Stromal cell of bone marrow (primary cell): ENCODE measurements at regions not wholly inside any gene's neighbourhood (a gene's known extent, or its start where the extent isn't known, plus 50 kb on each side); places are given as distances from the start of the nearest gene placed in this dataset.
"Not testable (repeated sequence)": the region's sequence is repeated elsewhere in the genome, so short reads cannot be mapped to it uniquely, and the experiment has no call there.

Experiments
- DNase-seq: peaks from one replicate; pipeline ENCODE4 v3.0.0-alpha.2; 2012; ENCODE audit warnings: low read depth

DNA sequence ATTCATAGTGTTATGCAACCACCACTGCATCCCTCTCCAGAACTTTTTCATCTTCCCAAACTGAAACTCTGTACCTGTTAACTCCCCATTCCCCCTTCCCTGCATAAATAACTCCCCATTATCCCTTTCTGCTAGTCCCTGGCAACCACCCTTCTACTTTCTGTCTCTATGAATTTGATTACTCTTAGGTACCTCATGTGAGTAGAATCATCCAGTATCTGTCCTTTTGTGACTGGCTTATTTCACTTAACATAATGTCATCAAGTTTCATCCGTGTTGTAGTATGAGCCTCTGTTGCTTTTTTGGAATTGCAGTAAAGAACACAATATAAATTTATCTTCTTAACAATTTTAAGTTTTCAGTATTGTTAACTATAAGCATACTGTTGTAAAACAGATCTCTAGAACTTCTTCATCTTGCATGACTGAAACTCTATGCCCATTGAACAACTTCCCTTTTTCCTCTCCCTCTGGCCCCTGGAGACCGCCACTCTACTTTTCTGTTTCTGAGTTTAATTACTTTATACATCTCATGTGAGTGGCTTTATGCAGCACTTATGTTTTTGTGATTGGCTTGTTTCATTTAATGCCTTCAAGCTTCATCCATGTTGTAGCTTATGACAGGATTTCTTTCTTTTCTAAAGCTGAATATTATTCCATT is 87.3 kb upstream of the ABCC4 start:
- no peak for DNase-seq

DNA sequence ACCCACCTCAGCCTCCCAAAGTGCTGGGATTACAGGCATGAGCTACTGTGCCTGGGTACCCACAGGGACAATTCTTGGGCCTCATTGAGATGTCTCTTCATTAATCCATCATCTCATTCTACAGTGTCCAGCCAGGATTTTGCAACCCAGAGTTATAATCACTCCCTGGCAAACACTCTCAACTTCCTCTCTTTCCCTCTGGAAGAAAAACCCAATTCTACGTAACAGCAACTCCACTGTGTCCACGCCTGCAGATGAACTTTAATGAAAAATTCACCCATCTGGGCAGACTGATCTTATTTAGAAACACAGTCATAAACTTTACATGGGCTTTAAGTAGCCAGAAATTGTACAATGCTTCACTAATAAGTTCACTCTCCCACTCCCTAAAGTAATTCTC is 90.1 kb upstream of the ABCC4 start:
- no peak for DNase-seq

DNA sequence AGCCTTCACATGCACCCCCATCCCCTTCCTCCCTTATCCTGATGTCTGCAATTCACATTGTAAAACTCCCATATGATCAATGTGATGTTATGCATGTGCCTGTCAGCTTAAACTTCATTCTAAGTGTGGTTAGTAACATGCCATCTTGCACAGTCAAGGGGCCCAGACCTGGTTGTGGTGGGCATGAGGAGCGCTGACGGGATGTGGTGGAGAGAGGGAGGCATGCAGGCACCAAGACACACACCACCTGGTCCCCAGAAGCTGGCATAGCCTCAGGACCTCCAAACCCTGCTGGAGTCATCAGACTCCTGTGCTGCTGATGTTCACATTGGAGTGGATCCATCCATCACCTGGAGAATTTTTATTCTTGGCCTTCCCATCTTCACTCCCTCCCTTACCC is 90.5 kb upstream of the ABCC4 start:
- DNase-seq, result no peak

DNA sequence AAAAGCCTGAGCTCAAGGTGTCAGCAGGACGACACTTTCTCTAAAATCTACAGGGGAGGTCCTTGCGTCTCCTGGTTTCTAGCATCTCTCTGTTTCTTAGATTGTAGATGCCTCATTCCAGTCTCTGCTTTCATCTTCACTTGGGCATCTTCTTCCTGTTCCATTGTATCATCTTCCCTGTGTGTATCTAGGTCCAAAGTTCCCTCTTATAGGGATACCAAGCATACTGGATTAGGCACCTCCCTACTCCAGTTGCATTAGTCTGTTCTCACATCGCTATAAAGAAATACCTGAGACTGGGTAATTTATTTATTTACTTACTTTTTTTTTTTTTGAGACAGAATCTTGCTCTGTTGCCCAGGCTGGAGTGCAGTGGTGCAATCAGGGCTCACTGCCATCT is 91.3 kb upstream of the ABCC4 start:
- no peak for DNase-seq

DNA sequence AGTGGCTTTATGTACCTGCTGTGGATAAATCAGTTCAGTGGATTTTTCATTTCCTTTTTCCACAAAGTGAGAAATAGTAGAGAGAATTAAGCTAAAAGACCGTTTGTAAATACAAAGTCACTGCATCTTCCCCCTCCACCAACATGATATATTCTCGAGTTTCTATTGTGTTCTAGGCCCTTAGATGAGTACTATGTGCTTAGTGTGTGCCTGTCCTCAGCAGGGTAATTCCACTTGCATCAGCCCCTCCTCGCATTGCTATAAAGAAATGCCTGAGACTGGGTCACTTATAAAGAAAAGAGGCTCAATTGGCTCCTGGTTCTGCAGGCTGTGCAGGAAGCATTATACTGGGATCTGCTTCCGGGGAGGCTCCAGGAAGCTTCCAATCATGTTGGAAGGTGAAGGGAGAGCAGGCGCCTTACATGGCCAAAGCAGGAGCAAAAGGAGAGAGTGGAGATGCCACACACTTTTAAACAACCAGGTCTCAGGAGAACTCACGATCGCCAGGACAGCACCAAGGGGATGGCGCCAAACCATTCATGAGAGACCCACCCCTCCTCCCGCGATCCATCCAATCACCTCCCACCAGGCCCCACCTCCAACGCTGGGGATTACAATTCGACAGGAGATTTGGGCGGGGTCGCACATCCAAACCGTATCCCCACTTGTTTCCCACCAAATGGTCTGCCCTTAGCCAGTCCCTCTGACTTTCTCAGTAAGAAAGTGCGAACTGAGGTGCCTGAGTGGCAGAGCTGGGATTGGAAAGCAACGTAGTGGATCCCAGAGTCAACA is 102.3 kb upstream of the ABCC4 start:
- no peak for DNase-seq

DNA sequence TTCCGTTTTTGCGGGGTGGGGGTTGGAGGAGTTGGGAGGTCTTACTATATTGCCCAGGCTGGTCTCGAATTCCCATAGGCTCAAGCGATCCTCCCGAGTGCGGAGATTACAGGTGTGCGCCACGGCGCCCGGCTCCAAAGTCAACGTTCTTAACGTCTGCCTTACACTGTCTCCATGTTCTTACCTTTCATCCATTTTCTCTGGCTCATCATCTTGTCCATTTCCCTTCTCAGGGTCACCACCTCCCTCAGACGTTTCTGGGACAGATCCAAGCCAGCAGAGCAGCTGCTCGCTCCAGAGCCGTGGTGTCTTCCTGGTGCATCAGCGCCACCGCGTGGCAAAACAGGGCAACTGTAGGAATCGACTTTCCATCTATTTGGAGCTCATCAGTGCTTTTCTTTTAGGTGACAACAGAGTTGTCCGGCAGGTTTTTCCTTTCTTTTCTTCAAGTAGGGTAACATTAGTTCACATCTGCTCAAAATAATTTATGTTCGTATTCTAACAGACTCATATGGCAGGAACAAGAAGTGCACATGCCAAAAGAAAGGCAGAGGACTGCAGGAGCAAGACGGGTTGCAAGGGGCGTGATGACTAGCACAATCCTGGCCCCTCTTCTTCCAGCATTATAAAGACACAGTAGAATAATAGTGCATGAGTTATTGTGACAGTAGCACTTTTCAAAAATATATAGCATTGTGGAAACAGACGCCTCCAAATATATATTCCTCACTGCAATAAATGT is 103.1 kb upstream of the ABCC4 start:
- peak; percentile 52 for DNase-seq

DNA sequence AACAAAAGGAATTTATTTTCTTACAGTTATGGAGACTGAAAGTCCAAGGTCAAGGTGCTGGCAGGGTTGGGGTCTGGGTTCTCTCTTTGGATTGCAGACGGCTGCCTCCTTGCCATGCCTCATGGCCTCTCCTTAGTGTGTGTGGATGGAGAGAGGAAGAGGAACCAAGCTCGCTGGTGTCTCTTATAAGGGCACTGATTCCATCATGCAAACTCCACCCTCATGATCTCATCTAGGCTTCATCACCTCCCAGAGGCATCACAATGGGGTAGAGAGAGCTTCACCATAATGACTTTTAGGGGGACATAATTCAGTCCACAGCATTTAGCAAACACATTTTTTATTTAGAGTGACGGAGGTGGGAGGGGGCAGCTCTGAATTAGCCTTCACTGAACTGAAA is 104.9 kb upstream of the ABCC4 start:
- DNase-seq, result no peak

DNA sequence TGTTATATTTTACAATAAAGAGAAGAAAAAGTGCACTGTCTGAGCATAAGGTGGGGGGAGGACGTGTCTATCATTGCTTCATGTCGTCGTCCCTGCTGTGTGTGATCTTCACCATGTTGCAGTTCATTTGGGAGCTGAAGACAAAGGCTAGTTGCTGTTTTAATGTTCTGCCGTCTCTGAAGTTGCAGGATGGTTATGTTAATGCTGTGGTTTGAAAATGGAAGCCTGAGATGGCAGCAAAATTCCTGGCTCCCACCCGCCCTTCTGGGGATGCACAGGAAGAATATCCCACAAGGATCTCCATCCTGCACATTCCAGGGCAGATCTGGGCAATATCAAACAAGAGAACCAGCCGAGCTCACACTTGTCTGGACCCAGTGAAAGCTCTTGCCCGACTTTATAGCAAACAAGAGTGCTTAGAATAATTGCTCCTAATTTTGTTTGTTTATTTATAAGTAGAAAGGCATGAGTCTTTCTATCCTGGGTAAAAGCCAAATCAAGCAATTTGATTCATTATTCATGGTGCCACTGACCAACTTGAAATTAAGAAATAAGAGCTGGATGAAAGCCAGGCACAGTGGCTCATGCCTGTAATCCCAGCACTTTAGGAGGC is 110.3 kb upstream of the ABCC4 start:
- DNase-seq, result no peak

DNA sequence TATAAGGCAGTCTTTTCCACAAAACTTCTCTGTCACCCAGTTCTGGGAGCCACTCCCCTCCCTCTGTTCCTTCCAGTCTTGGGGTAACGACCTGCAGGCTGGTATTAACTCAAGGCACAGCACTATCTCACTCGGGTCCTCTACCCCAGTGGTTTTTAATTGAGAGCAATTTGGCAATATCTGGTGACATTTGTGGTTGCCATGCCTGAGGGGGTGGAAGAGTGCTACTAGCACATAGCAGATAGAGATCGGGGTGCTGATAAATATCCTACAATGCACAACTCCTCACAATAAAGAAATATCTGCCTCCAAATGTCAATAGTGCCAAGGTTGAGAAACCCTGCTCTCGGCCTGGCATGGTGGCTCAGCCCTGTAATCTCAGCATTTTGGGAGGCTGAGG is 117.7 kb upstream of the ABCC4 start:
- no peak for DNase-seq

DNA sequence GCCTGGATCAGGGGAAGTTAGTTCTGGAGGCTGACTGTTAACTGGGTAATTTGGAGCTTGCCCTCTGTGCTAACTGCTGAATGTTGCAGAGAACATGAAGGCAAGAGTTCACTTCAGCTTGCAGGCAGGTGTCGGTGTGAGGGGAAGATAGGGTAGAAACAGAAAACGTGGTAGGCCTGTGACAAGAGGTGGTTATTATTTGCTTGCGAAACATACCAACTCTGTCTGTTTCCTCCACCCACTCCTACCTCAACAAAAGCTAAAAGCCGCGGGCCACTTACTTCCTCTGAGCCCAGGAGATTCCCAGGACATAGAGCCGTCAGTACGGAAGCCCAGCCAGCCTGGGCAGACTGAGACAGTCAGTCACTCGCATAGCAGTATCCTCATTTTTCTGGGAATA is 119.2 kb upstream of the ABCC4 start:
- no peak for DNase-seq

DNA sequence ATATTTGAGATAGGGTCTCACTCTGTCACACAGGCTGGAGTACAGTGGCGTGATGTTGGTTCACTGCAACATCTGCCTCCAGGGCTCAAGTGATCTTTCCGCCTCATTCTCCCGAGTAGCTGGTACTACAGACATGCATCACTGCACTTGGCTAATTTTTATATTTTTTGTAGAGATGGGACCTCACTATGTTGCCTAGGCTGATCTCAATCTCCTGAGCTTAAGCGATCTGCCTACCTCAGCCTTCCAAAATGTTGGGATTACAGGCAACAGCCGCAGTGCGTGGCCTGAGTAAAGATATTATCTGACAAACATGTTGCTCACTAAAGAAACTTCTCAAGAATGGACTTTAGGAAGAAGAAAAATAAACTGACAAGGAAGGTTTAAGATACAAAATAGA is 125.4 kb upstream of the ABCC4 start:
- DNase-seq, result no peak

DNA sequence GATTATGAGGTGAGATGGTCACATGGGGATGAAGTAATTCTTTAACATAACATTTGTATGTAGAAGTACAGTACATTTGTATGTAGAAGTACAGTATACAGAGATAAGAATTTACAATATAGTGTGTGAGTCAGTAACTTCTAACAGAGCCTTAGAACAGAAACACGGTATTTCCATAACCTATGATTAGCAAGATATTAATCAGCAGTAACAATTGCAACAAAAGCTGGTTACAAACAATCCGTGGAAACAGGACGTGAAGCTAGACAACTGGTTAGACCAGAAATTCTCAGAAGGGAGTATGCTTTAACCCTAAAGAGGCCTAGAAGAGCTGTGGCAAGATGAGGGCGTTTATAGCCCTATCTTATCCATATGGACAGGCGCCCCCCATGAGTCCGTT is 122.0 kb upstream of the CLDN10 start:
- not testable (repeated sequence) for DNase-seq

DNA sequence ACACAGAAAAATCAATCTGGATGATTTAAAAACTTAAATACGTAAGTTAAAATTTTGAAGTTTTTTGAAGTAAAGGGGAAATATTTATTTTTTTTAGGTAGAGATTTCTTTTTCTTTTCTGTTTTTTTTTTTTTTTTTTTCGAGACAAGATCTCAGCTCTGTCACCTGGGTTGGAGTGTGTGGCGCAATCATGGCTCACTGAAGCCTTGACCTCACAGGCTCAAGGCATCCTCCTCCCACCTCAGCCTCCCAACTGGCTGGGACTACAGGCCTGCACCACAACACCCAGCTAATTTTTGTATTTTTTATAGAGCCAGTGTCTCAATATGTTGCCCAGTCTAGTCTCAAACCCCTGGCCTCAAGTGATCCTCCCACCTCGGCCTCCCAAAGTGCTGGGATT is 120.4 kb upstream of the CLDN10 start:
- DNase-seq, result no peak

DNA sequence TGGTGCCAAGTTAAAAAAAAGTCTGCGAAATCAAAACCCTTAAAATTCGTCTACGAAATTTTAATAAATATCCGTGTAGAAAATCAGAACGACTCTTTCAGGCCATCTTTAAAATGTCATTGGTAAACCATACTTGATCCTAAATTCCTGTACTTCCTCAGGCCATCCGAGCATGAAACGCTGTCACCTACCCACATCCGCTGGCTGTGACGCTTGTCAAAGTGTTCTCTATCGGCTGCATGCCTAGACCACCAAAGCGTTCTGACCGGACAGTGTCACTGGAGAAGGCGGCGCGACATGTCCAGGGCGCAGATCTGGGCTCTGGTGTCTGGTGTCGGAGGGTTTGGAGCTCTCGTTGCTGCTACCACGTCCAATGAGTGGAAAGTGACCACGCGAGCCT is 119.0 kb upstream of the CLDN10 start:
- DNase-seq, result no peak

DNA sequence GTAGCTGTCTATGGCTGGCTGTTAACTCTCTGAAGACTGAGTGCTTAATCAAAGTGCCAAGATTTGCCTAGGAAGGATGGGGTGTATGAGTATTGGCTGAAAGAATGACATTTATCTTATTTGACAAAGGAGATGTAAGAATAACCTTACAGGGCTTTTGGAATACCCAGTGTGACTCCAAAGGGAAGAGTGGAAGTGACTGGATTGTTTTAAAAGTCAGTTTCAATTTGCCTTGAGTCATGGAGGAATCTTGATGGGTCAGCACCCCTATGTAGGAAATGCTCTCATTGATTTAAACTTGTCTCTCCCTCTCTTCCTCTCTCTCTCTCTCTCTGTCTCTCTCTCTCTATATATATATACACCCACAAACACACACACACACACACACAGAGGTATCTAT is 118.4 kb upstream of the CLDN10 start:
- DNase-seq, result no peak

DNA sequence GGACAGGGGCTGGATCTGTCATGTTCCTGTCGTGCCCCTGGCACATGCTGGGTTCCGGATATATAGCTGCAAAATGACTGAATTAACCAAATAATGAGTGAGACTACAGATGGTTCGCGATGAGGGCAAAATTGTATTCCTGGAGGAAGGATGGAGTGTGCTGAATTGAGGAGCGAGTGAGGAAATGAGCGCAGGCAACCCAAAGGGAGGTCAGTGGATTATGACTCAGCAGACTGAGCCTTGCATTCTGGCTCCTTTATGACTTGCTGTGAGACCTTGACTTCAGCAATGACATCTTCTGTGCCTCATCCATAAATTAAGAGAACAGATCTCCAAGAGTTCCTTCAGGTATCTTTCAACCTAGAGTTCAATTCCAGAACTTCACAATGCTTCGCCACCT is 115.0 kb upstream of the CLDN10 start:
- DNase-seq, result no peak

DNA sequence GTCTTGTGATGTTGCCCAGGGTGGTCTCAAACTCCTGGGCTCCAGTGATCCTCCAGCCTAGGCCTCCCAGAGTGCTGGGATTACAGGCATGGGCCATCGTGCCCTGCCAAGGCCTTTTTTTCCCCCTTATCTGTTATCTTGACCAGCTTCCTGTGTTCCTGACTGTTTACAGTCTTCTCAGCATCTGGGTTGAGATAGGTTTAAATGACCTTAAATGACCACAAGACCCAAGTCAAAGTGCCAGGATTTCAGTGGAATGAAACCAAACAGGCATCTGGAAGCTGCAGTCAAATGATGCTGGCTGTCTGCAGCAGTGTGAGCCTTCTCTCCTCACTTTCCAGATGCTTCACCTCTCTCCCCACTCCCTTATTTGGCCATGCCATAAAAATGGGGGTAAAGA is 114.2 kb upstream of the CLDN10 start:
- DNase-seq, result no peak

DNA sequence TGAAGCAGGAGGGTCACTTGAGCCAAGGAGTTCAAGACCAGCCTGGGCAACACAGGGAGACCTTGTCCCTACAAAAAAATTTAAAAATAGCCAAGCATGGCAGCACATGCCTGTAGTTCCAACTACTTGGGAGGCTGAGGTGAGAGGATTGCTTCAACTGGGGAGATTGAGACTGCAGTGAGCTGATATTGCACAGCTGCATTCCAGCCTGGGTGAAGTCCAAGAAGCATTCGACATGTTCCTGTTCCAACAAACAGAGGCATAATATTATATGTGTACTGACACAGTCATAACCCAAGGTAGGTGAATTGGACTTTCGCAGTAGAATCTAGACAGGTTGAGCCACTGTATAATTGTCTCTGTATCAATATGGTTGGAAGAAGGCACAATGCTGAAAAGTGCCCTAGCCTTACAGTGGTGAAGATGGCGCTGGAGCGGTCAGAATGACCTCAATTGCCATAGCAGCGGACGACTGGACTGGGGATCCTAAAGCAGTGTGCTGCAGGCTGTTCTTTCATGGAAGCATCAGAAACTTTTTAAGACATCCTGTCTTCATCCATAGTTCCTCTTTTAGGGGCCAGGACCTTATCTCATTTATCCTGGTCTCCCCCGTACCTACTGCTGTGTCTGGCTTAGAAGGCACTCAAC is 112.0 kb upstream of the CLDN10 start:
- no peak for DNase-seq

DNA sequence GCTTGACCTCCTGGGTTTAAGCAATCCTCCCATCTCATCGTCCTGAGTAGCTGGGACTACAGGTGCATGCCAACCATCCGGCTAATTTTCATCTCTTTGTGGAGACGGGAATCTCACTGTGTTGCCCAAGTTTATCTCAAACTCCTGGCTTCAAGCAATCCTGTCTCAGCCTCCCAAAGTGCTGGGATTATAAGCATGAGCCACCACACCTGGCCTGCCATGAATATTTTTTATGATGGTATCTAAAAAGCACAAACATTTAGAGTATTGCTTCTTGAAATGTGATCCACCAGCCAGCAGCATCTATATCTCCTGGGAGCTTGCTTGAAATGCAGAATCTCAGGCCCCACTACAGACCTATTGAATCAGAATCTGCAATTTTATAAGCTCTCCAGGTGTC is 111.2 kb upstream of the CLDN10 start:
- DNase-seq, result no peak

DNA sequence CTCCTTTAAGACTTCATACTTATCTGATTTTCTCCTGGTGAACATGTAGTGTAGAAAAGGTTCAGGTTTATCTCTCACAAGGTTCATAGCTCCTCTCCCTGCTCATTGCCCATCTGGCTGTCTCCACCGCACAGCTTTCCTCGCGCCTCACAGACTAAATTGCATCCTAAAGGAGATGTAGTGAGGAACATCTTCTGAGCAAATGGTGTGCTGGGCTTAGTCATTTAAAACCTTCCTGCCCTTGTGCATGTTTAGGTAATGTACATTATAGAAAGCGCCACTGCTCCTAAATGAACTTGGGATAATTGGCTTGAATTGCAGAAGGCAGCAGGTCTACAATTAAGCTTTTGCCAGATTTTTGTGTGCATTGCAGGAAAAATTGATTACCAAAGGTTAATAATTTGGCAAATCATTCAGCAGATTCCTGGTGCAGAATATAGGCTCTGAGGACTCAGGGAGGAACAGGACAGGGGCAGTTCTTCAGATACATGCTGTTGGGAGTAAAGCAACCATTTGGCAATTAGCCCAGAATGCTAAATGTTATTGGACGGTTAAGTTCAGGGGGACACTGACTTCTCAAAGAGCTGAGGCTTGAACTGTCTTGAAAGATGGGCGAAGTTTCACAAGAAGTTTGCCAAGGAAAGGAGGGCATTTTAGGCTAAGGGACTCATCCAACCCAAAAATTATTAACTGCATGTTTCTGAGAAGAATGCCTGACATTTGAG is 108.4 kb upstream of the CLDN10 start:
- DNase-seq, result no peak

DNA sequence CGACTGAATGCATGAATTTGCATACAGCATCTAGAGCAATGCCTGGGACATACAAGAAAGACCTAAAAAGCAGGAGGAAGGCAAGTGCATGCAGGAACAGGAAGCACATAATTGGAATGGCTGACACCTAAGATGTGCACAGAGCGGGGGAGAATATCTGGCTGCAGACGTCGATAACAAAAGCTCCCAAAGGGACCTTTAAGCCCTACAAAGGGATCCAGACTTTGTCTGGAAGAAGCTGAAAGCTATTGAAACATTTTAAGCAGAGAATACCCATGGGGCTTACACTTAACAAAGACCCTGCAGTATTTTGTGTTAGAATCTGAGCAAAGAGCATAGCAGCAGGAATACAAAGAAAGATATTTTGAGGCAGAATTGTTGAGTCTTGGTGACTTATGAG is 107.4 kb upstream of the CLDN10 start:
- DNase-seq, result no peak

DNA sequence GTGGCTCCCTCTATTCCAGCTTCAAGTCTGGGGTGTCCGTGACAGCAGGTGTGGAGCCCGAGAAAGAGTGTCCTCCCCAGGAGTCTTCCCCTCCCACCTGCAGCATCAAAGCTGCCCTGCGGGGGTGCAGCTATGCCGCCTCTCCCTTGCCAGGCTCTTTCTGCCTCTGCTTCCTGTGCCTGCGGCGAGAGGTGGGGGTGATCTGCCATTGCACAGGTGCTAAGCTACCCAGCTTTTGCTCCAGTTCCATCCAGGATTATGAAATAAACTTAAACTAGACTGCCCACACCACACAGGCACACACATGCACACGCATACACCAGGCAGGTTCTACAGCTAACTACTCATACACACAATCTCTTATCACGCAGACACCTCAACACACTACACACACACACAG is 104.7 kb upstream of the CLDN10 start:
- no peak for DNase-seq
